ENCODE measurements at regions not wholly inside any gene's neighbourhood (a gene's known extent, or its start where the extent isn't known, plus 50 kb on each side); places are given as distances from the start of the nearest gene placed in this dataset.

- Histone ChIP-seq H3K9me3 (ENCODE audit: control extremely low read depth in 1 of 3, control insufficient read depth in 2 of 3, insufficient read depth in 1 of 3, low read length in 2 of 3) (no peaks in the 10 kb centered on the region), H3K4me1 (ENCODE audit: control insufficient read depth in 2 of 2, insufficient read depth in 2 of 2, low read length in 2 of 2) (peaks cover 0 to 6% of the 10 kb centered on the region in 2 donors), H3K27ac (ENCODE audit: low read length in 2 of 2) (no peak overlapping the region), H3K27me3 (replicated peaks in 1 of 4; ENCODE audit: control extremely low read depth in 1 of 4, control insufficient read depth in 3 of 4, insufficient read depth in 4 of 4, low read length in 3 of 4) (no peaks in the 10 kb centered on the region), H4K20me1 (ENCODE audit: control insufficient read depth, insufficient read depth, low read length, poor library complexity, severe bottlenecking) (no peaks in the 10 kb centered on the region), H3K9ac (ENCODE audit: low read length) (no peak overlapping the region), H2AFZ (ENCODE audit: insufficient read depth, low read depth, low read length, poor library complexity, severe bottlenecking) (no peak overlapping the region), H3K4me2 (replicated peaks; ENCODE audit: low read depth, low read length, poor library complexity, severe bottlenecking) (no peak overlapping the region), H3K4me3 (ENCODE audit: control extremely low read depth in 1 of 5, extremely low read depth in 1 of 5, insufficient read depth in 1 of 5, low read depth in 2 of 5, low read length in 4 of 5) (no peak overlapping the region), H3K36me3 (replicated peaks in 1 of 2; ENCODE audit: control extremely low read depth in 1 of 2, control insufficient read depth in 1 of 2, extremely low read depth in 1 of 2, insufficient read depth in 2 of 2, low read length in 1 of 2) (no peaks in the 10 kb centered on the region), H3K79me2 (ENCODE audit: control insufficient read depth, insufficient read depth, low read length) (no peaks in the 10 kb centered on the region)
- Mint-ChIP-seq H3K9me3 (ENCODE audit: insufficient read depth) (no peaks in the 10 kb centered on the region), H3K4me1 (peaks cover 8% of the 10 kb centered on the region), H3K27me3 (no peaks in the 10 kb centered on the region), H3K4me3 (no peak overlapping the region), H3K27ac (no peak overlapping the region)
- ATAC-seq (ENCODE audit: low read depth) (no peak), DNase-seq (no peak)
- no peak for TF ChIP-seq CTCF (IDR thresholded peaks at IDR 0.05)
- no peak for TF ChIP-seq EZH2 (IDR thresholded peaks at IDR 0.05; ENCODE audit: borderline replicate concordance, insufficient read depth, low read depth, low read length, poor library complexity, severe bottlenecking)
- ChIA-PET POLR2A (no interaction called here), CTCF (no interaction called here)
- 100% methylated on average over 1 of the region's 9 CpGs for WGBS (ENCODE audit: insufficient coverage)
- intact Hi-C loops (cut with micrococcal nuclease) = no loop called here
Observed at GRCh38 chrX:42096265-42096920, 173.0 kb upstream of the CASK start.

- peak overlapping the region in 1 of 5 experiments; percentile 4 for H3K4me3 ChIP-seq (ENCODE audit: control extremely low read depth in 1 of 5, extremely low read depth in 1 of 5, insufficient read depth in 1 of 5, low read depth in 2 of 5, low read length in 4 of 5)
- POLR2A ChIA-PET = no interaction called here
- peak overlapping the region; percentile 0 for H3K4me2 ChIP-seq (replicated peaks; ENCODE audit: low read depth, low read length, poor library complexity, severe bottlenecking)
- H3K36me3 ChIP-seq (replicated peaks in 1 of 2; ENCODE audit: control extremely low read depth in 1 of 2, control insufficient read depth in 1 of 2, extremely low read depth in 1 of 2, insufficient read depth in 2 of 2, low read length in 1 of 2) = no peaks in the 10 kb centered on the region
- H3K27me3 ChIP-seq (replicated peaks in 1 of 4; ENCODE audit: control extremely low read depth in 1 of 4, control insufficient read depth in 3 of 4, insufficient read depth in 4 of 4, low read length in 3 of 4) = no peaks in the 10 kb centered on the region
- Mint-ChIP-seq H3K9me3 (ENCODE audit: insufficient read depth) (no peaks in the 10 kb centered on the region), H3K4me1 (peaks cover 8% of the 10 kb centered on the region), H3K27me3 (no peaks in the 10 kb centered on the region), H3K27ac (no peak overlapping the region), H3K4me3 (peak overlapping the region; percentile 64)
- DNase-seq (no peak), ATAC-seq (ENCODE audit: low read depth) (no peak)
- intact Hi-C loops (cut with micrococcal nuclease) = no loop called here
- no CpG with 5 or more reads among the region's 5 CpGs for WGBS (ENCODE audit: insufficient coverage)
- no peak overlapping the region for H3K27ac ChIP-seq (ENCODE audit: low read length in 2 of 2)
- H3K4me1 ChIP-seq (ENCODE audit: control insufficient read depth in 2 of 2, insufficient read depth in 2 of 2, low read length in 2 of 2) = peaks cover 0 to 6% of the 10 kb centered on the region in 2 donors
- H3K9ac ChIP-seq (ENCODE audit: low read length) = no peak overlapping the region
- H2AFZ ChIP-seq (ENCODE audit: insufficient read depth, low read depth, low read length, poor library complexity, severe bottlenecking) = peak overlapping the region; percentile 14
- TF ChIP-seq EZH2 (IDR thresholded peaks at IDR 0.05; ENCODE audit: borderline replicate concordance, insufficient read depth, low read depth, low read length, poor library complexity, severe bottlenecking) = no peak
- TF ChIP-seq CTCF (IDR thresholded peaks at IDR 0.05) = no peak
- H4K20me1 ChIP-seq (ENCODE audit: control insufficient read depth, insufficient read depth, low read length, poor library complexity, severe bottlenecking) = no peaks in the 10 kb centered on the region
- no peaks in the 10 kb centered on the region for H3K79me2 ChIP-seq (ENCODE audit: control insufficient read depth, insufficient read depth, low read length)
- CTCF ChIA-PET = interaction anchor here (1.3 kb wide), 1 partner anchor 10 kb away, joined by 3 read pairs; no protein-coding TSS in a partner anchor
- H3K9me3 ChIP-seq (ENCODE audit: control extremely low read depth in 1 of 3, control insufficient read depth in 2 of 3, insufficient read depth in 1 of 3, low read length in 2 of 3) = no peaks in the 10 kb centered on the region
Observed at GRCh38 chrX:42094218-42094617, 170.9 kb upstream of the CASK start.
